Natural killer cell treated with Interleukin-12 subunit alpha and Interleukin-12 subunit beta and Interleukin-15 and Interleukin-18, amount 100 ng/mL, for 72 hours (primary cell): ENCODE measurements at regions not wholly inside any gene's neighbourhood (a gene's known extent, or its start where the extent isn't known, plus 50 kb on each side); places are given as distances from the start of the nearest gene placed in this dataset.

ENCODE experiments used
- ATAC-seq, 2 donors: fragments of 150-1000 bp; cut with Tn5 transposase in 1 of 2; sonication (Bioruptor Pico), chemical (Tn5 transposase) in 1 of 2; 2 replicates each; pipeline ENCODE4 v1.10.0; 2021
- DNase-seq: peaks from one replicate; pipeline ENCODE4 v3.0.0; 2022; ENCODE audit warnings: low spot score
- H3K27ac Mint-ChIP-seq, 2 donors: 1 replicate in 1 of 2; 2 replicates in 1 of 2; pipeline ENCODE4 v1.8.0; 2022; ENCODE audit warnings: mixed read lengths in 2 of 2, mild to moderate bottlenecking in 1 of 2, moderate library complexity in 1 of 2
- H3K27me3 Mint-ChIP-seq, 2 donors: 1 replicate in 1 of 2; 2 replicates in 1 of 2; pipeline ENCODE4 v1.8.0; 2022; ENCODE audit warnings: mixed read lengths in 2 of 2
- H3K36me3 Mint-ChIP-seq: one replicate; pipeline ENCODE4 v1.8.0; 2022; ENCODE audit warnings: mixed read lengths
- H3K4me1 Mint-ChIP-seq, 2 donors: 1 replicate in 1 of 2; 2 replicates in 1 of 2; pipeline ENCODE4 v1.8.0; 2022; ENCODE audit warnings: low read depth in 2 of 2, mixed read lengths in 2 of 2, mild to moderate bottlenecking in 1 of 2
- H3K4me3 Mint-ChIP-seq: one replicate; pipeline ENCODE4 v1.8.0; 2022; ENCODE audit warnings: mixed read lengths
- H3K9me3 Mint-ChIP-seq: 2 replicates; pipeline ENCODE4 v1.8.0; 2022; ENCODE audit warnings: mixed read lengths

DNA sequence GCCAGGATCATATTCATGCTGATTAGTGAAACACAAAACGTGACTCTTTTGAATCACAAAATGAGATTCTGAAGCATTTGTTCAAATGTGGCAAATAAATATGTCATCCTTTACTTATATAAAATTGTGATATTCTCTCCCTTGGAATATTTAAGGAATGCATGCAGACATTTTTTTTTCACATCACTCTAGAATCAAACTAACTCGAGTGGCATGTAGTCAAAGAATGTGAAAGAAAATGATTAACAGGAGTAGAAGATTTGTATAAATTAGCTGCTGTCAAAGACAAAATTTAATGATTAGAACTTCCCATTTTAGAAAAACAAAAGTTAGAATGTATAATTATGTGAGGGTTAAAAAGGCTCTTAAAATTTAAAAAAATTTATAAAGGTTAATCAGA, 721.0 kb upstream of the FAM98A start:
- Mint-ChIP-seq H3K4me1 (no peaks in the 10 kb centered on the region), H3K27me3 (no peaks in the 10 kb centered on the region), H3K4me3 (no peak overlapping the region), H3K36me3 (no peaks in the 10 kb centered on the region), H3K9me3 (peaks cover 8% of the 10 kb centered on the region), H3K27ac (no peak overlapping the region)
- ATAC-seq (no peak), DNase-seq (no peak)

DNA sequence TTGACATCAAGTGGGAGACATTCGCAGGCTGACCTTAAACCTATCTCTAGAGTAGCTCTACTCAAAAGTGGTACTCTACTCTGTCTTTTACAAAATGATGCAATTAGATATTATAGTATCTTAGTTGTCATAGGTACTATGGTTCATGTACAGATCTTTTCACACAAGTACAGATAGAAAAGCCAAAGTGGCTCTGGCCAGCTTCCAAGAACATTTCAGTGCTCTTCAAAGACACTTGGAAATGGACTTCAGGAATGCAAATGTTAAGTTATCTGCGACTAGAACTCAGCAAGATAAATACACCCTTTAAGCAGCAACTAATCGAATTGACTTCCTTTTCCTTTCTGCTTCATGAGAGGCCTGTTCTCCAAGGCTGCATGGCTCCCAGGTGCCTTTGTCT, 718.7 kb upstream of the FAM98A start:
- no peak overlapping the region for H3K4me3 Mint-ChIP-seq
- no peak for ATAC-seq
- no peaks in the 10 kb centered on the region for H3K27me3 Mint-ChIP-seq
- peaks cover 8% of the 10 kb centered on the region for H3K9me3 Mint-ChIP-seq
- H3K36me3 Mint-ChIP-seq, result no peaks in the 10 kb centered on the region
- no peak for DNase-seq
- no peaks in the 10 kb centered on the region for H3K4me1 Mint-ChIP-seq
- no peak overlapping the region for H3K27ac Mint-ChIP-seq

DNA sequence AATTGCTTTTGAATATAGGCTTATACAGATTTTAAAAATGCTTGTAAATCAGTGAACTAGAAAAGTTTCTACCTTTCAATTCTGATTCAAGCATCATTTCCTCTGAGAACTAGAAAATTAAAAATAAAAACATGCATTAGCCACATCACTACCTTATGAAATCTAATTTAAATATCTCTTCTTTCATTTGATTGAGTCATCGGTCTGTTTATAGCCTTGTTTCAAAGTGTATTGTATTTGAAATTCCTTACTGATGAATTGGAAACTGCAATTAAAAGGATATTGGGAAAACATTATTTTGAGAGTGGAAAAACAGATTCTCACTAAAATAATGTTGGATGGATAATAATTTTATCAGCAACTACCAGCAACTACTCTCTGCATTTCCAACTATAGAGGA, 717.7 kb upstream of the FAM98A start:
- H3K27me3 Mint-ChIP-seq, result no peaks in the 10 kb centered on the region

DNA sequence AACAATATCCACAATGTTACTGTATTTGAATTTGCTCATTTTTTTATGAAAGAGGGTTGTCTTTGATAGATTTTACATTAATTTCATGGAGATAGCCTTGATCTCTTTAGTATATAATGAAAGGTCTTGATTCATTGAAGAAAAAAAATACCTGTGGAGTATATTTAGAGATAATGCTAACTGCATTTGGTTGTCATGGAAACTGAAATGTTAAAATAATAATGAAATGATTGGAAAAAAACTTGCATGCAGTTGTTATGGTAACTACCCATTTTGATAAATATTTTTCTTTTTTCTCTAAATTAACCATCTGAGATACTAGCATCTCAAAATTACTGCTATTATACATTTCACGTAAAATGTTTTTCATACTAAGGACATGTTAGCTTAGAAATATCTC, 712.7 kb upstream of the FAM98A start:
- ATAC-seq, result no peak
- H3K27ac Mint-ChIP-seq, result no peak overlapping the region
- H3K9me3 Mint-ChIP-seq, result peaks cover 14% of the 10 kb centered on the region
- H3K27me3 Mint-ChIP-seq, result no peaks in the 10 kb centered on the region
- DNase-seq, result no peak
- H3K36me3 Mint-ChIP-seq, result peaks cover 5% of the 10 kb centered on the region
- no peaks in the 10 kb centered on the region for H3K4me1 Mint-ChIP-seq
- H3K4me3 Mint-ChIP-seq, result no peak overlapping the region

More for the DNA sequence above, 717.7 kb upstream of the FAM98A start:
- Mint-ChIP-seq H3K9me3 (peaks cover 11% of the 10 kb centered on the region), H3K27ac (no peak overlapping the region), H3K4me3 (no peak overlapping the region), H3K4me1 (no peaks in the 10 kb centered on the region), H3K36me3 (no peaks in the 10 kb centered on the region)
- ATAC-seq (no peak), DNase-seq (no peak)

DNA sequence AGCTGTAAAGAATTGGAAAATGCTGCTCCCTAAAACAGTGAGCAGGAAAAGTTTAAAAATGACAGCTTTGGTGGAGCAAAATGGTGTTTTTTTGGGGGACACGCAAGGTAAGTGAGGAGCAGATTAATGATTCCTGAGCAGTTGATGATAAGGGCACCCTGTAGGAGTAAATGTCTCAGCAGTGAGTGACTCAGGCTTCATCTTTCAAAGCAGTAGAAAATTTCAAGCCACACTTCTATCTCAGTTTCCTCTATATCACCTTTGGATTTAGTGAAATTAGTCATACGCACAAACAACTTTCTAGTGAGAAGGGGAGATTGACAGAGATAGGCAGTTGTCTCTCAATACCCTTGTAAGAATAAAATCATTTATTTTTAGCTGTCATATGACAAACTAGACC, 709.0 kb upstream of the FAM98A start:
- no peak for DNase-seq
- H3K36me3 Mint-ChIP-seq, result peaks cover 5% of the 10 kb centered on the region
- no peak for ATAC-seq
- H3K27ac Mint-ChIP-seq, result no peak overlapping the region
- H3K9me3 Mint-ChIP-seq, result peaks cover 14% of the 10 kb centered on the region
- no peaks in the 10 kb centered on the region for H3K4me1 Mint-ChIP-seq
- H3K4me3 Mint-ChIP-seq, result no peak overlapping the region
- no peaks in the 10 kb centered on the region for H3K27me3 Mint-ChIP-seq

DNA sequence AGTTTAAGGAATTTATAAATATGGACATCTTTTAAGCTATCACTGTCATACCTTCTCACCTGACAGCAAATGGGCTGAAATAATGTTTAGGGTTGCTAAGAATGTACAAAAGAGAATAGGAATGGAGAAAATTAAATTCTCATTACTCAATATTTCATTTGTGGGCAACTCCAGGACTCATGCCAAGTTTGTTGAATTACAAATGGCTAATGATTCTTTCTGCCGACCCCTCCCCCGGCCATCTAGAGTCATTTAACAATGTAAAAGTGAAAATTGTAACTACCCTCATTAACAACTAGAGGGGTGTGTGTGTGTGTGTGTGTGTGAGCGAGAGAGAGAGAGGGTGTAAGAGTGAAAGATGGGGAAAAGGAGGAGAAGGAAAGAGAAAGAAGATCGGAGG, 708.5 kb upstream of the FAM98A start:
- DNase-seq (no peak), ATAC-seq (no peak)
- Mint-ChIP-seq H3K27me3 (no peaks in the 10 kb centered on the region), H3K9me3 (peaks cover 14% of the 10 kb centered on the region), H3K4me1 (no peaks in the 10 kb centered on the region), H3K4me3 (no peak overlapping the region), H3K36me3 (peaks cover 5% of the 10 kb centered on the region), H3K27ac (no peak overlapping the region)

DNA sequence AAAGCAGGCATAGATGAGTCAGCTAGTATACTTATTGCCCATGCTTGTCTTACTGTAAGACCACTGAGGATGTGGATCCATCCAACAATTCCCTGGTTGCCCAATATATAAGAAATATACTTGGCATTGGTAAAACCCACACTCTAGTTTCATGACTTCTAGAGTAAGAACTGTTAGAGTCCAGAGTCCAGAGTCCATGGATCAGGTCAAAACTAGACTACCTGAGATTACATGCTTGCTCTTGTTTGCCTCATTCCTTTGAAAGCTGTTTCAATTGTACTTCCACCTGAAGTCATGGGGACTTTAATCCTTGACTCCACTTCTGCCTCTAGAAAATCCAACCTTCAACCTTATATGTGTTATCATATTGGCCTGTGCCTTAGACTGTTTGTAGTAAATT, 707.6 kb upstream of the FAM98A start:
- H3K9me3 Mint-ChIP-seq, result peaks cover 17% of the 10 kb centered on the region
- H3K4me3 Mint-ChIP-seq, result no peak overlapping the region
- H3K27me3 Mint-ChIP-seq, result no peaks in the 10 kb centered on the region
- no peak overlapping the region for H3K27ac Mint-ChIP-seq
- ATAC-seq, result no peak
- H3K36me3 Mint-ChIP-seq, result peaks cover 5% of the 10 kb centered on the region
- H3K4me1 Mint-ChIP-seq, result no peaks in the 10 kb centered on the region
- no peak for DNase-seq

DNA sequence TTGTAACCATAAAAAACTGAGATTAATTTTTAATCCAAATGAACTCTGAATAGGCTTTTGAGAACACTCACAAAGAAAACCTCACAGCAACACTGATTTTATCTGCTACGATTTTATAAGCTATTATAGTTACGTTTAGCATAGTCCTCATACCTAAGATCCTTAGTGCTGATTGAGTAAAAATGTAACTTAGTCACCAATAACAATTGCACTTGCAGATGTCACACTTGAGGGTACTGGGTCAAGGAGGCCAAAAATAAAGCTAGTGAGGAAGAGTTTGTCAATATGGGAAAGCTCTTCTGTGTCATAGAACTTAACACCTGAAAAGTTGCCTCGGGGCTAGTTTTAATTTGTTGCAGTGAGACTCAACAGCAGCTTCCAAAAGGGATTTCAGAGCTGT, 706.5 kb upstream of the FAM98A start:
- H3K4me3 Mint-ChIP-seq, result no peak overlapping the region
- no peak for ATAC-seq

DNA sequence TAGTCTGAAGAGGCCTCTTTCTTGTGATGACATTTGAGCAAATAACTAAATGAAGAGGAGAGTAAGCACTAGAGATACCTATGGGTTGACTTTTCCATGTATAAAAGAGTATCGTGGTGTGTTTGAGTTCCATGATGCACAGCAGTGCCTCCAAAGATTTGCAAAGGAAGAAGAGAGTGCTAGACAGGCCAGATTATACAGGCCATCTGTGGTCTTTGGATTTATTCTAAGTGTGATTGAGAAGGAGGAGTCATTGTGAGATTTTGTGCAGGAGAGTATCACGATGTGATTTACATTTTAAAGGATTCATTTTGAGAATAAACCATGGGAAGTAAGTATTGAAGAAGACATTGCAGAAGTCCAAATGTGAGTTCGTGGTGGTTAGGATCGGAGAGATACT, 695.9 kb upstream of the FAM98A start:
- Mint-ChIP-seq H3K27ac (no peak overlapping the region), H3K4me1 (no peaks in the 10 kb centered on the region), H3K9me3 (peaks cover 16% of the 10 kb centered on the region), H3K36me3 (no peaks in the 10 kb centered on the region), H3K4me3 (no peak overlapping the region), H3K27me3 (no peaks in the 10 kb centered on the region)
- no peak for ATAC-seq
- no peak for DNase-seq

More for the DNA sequence above, 706.5 kb upstream of the FAM98A start:
- DNase-seq, result no peak
- Mint-ChIP-seq H3K27me3 (no peaks in the 10 kb centered on the region), H3K36me3 (peaks cover 5% of the 10 kb centered on the region), H3K4me1 (no peaks in the 10 kb centered on the region), H3K27ac (no peak overlapping the region), H3K9me3 (peaks cover 17% of the 10 kb centered on the region)

DNA sequence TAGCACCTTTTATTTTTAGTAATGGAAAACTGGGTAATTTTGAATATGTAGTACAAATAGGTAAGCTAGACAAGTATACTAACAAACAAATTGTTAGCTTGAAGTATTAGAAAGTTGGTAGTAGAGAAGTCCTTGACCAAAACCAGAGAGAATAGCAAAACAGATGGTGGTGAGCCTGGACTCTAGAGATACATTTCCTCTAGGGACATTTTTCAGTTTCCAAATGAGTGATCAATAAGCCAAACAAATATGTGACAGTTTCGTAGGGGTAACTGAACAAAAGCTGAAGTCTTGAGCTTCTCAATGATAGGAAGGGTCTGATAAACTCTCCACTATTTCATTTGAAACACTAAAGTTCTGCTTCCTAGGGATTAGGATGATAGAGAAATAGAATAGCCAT, 692.0 kb upstream of the FAM98A start:
- H3K9me3 Mint-ChIP-seq, result peaks cover 21% of the 10 kb centered on the region
- DNase-seq (no peak), ATAC-seq (no peak)
- H3K4me3 Mint-ChIP-seq, result no peak overlapping the region
- peaks cover 4% of the 10 kb centered on the region for H3K36me3 Mint-ChIP-seq
- H3K27me3 Mint-ChIP-seq, result no peaks in the 10 kb centered on the region
- H3K4me1 Mint-ChIP-seq, result no peaks in the 10 kb centered on the region
- H3K27ac Mint-ChIP-seq, result no peak overlapping the region

DNA sequence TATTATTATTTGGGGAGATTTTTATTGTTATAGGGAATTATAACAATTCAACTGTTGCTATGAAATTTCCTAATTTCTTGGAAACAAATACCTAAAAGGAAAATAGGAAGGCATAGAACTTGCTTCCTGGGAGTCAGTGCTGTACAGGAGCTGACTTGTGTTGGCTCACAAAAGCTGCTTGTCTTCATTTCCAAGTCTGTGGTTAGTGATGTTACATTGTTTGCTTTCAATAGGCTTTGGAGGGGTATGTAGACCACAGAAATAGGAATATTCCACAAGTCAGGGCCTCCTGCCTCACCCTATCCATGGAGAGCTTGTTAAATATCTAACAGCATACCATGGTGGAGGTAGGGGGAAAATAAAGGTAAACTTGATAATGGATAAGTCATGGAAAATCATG, 688.9 kb upstream of the FAM98A start:
- Mint-ChIP-seq H3K27ac (no peak overlapping the region), H3K9me3 (peaks cover 18% of the 10 kb centered on the region), H3K4me3 (no peak overlapping the region), H3K4me1 (no peaks in the 10 kb centered on the region), H3K27me3 (no peaks in the 10 kb centered on the region), H3K36me3 (peaks cover 4% of the 10 kb centered on the region)
- ATAC-seq, result no peak
- no peak for DNase-seq

DNA sequence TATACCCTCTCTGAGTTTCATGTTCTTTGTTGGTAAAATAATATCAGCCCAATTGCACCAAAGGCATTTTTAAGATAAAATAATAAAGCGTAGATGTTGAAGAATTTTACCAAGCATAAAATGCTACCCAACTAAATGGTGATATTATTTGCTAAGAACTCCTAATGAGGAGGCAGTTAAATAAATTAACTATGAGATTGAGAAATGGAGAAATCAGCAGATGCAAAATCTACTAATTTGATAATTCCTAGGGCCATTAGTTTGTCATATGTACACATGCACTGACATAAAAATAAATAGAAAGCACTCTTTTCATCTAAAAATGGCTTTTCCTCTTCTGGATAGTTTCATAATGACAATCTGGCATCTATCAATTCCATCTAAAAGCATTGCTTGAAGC, 681.5 kb upstream of the FAM98A start:
- ATAC-seq, result no peak
- DNase-seq, result no peak
- Mint-ChIP-seq H3K27ac (no peak overlapping the region), H3K9me3 (peaks cover 12% of the 10 kb centered on the region), H3K4me3 (no peak overlapping the region), H3K27me3 (no peaks in the 10 kb centered on the region), H3K36me3 (no peaks in the 10 kb centered on the region), H3K4me1 (no peaks in the 10 kb centered on the region)

DNA sequence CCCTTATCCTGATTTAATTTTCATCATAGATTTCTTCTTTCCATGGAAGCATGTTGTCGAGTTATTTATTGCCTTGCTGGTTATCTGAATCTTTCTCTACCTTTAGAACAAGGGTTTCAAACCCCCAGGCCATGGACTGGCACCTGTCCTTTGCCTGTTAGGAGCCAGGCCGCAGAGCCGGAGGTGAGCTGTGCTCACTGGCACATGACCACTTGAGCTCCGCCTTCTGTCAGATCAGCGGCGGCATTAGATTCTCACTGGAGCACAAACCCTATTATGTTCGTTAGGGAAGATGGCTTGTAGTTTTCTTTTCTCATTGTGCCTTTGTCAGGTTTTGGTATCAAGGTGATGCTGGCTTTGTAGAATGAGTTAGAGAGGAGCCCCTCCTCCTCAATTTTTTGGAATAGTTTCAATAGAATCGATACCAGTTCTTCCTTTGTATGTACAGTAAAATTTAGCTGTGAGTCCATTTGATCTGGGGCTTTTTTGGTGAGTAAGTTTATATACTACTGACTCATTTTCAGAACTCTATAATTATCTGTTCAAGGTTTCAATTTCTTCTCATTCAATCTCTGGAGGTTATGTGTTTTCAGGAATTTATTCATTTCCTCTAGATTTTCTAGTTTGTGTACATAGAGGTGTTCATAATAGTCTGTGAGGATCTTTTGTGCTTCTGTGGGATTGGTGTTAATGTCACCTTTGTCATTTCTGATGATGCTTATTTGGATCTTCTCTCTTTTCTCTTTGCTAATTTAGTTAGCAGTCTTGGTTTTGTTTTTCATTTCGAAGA, 668.0 kb upstream of the FAM98A start:
- DNase-seq (no peak), ATAC-seq (peak in 1 of 2 donors; percentile 36)
- Mint-ChIP-seq H3K9me3 (peaks cover 21% of the 10 kb centered on the region), H3K27ac (no peak overlapping the region), H3K4me1 (no peaks in the 10 kb centered on the region), H3K36me3 (no peaks in the 10 kb centered on the region), H3K27me3 (no peaks in the 10 kb centered on the region), H3K4me3 (no peak overlapping the region)

DNA sequence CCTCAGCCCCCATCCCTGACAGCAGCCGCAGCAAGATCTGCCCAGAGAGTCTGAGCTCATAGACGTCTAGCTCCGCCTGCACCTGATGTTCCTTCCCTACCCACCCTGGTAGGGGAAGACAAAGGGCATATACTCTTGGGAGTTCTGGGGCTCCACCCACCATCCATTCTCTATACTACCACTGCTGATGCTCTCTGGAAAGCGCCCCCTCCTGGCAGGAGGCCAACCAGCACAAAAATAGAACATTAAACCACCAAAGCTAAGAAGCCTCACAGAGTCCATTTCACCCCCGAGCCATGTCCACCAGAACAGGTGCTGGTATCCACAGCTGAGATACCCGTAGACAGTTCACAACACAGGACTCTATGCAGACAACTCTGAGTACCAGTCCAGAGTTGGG, 662.6 kb upstream of the FAM98A start:
- Mint-ChIP-seq H3K27ac (no peak overlapping the region), H3K36me3 (no peaks in the 10 kb centered on the region), H3K27me3 (no peaks in the 10 kb centered on the region), H3K4me3 (no peak overlapping the region), H3K9me3 (peaks cover 28% of the 10 kb centered on the region), H3K4me1 (no peaks in the 10 kb centered on the region)
- ATAC-seq (no peak), DNase-seq (no peak)

DNA sequence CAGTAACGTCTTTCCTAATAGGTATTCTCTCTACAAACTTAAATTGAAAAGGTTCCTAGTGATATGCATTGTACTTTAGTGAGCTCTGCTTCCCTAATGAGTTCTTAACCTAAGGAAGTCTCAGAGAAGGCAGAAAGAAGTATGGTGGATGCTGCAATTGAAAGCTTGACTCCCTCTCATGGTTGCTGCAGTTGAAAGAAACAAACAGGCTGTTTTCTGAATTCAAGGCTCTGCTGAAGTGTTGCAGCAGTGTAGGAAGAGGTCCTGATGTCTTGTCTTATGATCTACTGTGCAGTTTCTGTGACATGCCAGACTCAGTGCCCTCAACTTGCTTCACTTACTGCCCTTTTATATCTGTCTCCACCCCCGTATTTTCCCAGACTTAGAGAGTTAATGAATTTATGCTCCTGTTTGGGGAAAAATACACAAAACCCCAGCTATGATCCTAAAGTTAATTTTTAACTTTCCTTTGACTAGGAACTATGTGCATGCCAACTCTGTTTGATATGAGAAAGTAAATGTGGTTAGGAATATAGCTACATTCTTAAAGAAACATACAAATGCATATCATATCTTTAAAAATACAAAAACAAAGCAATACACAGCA, 655.3 kb upstream of the FAM98A start:
- Mint-ChIP-seq H3K4me1 (no peaks in the 10 kb centered on the region), H3K9me3 (peaks cover 16% of the 10 kb centered on the region), H3K4me3 (no peak overlapping the region), H3K27ac (no peak overlapping the region), H3K36me3 (no peaks in the 10 kb centered on the region), H3K27me3 (no peaks in the 10 kb centered on the region)
- DNase-seq, result no peak
- ATAC-seq, result no peak
